GM21423 (cell line): ENCODE measurements at regions not wholly inside any gene's neighbourhood (a gene's known extent, or its start where the extent isn't known, plus 50 kb on each side); places are given as distances from the start of the nearest gene placed in this dataset.
"Not testable (repeated sequence)": the region's sequence is repeated elsewhere in the genome, so short reads cannot be mapped to it uniquely, and the experiment has no call there.

Experiments
- ATAC-seq: cut with Tn5 transposase; IDR thresholded peaks from one replicate; pipeline ENCODE4 v1.9.1; 2021; ENCODE audit warnings: mild to moderate bottlenecking, moderate library complexity; ENCODE audit not compliant: unreplicated experiment

DNA sequence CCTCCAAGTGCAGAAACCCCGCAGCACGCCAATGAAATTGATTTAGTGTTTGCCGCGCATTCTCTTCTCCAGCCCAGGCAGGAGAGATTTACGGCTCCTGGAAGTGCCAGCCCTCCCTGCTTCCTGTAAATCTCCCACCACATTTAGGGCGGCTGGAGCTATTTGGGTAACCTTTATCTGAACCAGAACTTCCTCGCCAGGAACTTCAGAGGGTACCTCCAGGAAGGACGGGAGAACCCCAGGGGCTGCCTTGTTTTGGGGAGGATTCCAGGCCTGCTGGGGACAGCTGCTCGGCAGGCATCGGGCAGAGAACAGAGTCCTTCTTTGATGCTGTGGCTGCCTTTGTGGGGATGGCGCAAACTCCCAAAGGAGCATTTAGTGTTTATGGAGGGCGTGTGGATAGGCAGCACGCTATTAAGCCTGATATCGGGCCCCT is 122.0 kb upstream of the MYCN start:
- no peak for ATAC-seq

DNA sequence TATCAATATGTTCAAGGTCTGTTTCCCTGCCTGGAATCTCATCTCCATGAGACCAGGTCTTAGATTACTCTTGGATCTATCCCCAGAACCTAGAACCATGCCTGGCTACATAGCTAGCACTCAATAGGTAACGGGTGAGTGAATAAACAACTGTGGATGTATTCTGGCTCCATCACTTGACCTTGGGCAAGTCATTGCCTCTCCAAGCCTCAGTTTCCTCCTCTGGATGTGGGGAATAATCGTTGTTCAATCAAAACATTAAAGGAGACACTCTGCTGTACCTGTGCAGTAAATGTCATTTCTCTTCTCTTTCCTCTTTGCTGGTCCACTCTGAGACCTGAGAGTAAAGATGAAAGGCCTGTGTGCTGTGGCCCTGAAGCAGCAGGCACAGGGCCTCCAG is 121.5 kb upstream of the MYCN start:
- ATAC-seq = no peak

GRCh38 chr2:15819562-15820256 is 120.6 kb upstream of the MYCN start:
- ATAC-seq = no peak

DNA sequence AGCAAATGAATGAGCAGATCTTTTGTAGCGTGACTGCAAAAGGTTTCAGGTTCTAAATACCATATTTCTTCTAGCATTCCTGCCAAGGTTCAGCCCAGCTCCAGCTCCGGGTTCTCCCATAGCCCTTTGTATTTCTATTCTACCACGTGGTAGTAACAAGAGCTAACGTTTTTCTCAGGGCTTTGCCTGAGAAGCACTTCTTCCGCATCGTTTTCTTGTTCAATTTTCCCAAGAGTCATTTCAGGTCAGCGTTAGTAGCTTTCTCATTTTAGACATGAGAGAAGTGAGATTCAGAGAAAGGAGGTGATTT is 120.1 kb upstream of the MYCN start:
- no peak for ATAC-seq

DNA sequence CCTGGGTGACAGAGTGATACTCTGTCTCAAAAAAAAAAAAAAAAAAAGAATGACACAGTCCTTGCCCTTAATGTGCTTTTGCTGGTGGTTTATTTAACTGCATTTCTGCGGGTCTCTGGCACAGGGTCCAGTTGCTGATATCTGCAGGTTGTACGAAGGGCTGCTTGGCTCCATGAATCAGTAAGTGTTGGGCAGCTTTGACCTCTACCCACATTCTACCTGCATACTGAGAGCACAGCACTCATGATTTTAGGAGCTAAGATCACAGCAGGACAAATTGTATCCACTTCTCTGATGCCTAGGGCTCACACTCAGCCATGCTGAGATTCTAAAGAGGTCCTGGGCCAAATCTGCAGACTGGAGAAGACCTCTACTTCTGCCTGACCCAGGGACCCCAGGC is 119.4 kb upstream of the MYCN start:
- ATAC-seq = no peak

GRCh38 chr2:15822151-15823044 is 118.0 kb upstream of the MYCN start:
- no peak for ATAC-seq

DNA sequence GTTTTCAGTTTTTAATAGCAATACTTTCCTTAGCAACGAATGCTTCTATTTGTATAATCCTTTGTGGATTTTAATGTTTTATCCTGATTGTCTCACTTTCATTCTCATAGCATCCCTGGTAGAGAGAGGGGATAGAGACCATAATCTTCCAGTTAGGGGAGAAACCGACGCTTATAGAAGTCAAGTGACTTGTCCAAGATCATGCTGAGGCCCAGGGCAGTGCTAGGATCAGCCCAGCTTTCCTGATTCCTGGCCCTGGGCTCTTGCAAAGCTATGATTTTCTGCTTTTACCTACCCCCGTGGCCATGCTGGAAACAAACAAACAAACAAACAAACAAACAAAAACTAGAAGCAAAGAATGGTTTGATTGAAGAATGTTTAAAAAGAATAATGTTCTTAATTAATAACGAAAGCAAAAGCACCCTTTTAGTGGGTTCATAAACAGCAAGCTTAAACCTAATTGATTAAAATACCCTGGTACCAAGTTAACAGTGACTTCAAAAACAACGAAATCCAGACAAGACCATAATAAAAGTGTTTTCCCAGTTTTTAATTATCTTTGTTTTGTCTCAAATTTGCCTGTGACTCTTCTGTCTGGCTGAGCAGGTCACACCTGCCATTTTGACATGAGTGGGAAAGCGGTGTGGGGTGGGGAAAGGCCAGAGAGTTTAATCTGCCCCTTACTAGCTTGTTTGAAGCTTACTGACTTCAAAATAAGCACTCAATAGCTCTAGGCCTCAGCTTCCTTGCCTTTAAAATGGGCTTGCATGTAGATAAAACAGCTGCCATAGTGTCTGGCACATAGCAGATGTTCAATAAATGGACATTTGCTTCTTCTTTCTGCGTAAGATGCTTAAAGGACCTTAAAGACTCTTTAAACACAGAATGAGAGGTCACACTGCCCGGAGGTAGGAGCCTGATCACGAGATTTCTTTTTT is 116.6 kb upstream of the MYCN start:
- no peak for ATAC-seq

DNA sequence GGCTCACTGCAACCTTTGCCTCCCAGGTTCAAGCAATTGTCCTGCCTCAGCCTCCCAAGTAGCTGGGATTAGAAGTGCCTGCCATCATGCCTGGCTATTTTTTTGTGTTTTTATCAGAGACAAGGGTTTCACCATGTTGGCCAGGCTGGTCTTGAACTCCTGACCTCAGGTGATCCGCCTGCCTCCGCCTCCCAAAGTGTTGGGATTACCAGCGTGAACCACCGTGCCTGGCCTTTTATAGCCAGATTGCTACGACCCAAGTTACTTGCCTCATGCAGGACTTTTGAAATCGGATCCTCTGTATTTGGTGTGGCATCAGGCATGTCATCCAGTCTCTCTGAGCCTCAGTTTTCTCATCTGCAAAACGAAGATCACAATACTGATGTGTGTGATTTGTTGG is 115.9 kb upstream of the MYCN start:
- ATAC-seq = not testable (repeated sequence)

GRCh38 chr2:15825276-15825980 is 114.9 kb upstream of the MYCN start:
- ATAC-seq = no peak

DNA sequence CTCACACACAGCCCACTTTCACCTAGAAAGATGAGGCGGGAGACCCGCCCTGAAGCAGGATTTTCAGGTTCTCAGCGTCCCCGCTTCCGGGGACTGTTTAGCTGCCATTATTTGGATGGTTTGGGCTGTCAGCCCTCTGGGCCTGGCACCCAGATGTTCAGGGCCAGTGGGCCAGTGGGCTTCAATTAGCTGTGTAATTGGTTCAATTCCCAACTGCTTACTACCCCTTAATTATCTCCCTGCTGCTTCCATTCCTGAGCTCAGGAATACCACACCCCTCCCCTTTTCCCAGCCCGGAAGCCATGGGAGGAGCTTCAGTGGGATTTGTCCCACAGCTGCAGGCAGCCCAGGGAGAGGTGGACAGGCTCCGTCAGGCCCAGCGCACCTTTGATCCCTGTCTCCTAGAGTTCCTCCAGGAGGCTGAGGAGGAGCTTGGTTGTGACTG is 114.1 kb upstream of the MYCN start:
- ATAC-seq = no peak

DNA sequence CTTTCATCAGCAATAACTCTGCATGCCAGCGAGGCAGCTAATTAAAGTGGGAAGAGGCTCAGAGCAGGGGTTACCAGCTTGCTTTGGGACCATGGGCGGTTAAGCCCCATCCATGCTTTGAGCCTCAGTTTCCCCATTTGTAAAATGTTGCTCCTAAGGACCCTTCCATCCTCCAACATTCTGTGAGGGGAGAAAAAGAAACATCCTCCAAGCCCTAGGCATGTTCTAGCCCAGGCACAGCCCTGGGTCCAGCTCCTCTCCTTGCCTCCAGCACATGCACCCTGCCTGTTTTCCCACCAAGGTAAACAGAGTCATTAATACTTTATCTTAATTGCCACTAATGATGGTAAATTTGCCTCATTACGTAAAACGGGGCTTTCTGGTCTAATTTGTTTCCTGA is 113.3 kb upstream of the MYCN start:
- no peak for ATAC-seq

DNA sequence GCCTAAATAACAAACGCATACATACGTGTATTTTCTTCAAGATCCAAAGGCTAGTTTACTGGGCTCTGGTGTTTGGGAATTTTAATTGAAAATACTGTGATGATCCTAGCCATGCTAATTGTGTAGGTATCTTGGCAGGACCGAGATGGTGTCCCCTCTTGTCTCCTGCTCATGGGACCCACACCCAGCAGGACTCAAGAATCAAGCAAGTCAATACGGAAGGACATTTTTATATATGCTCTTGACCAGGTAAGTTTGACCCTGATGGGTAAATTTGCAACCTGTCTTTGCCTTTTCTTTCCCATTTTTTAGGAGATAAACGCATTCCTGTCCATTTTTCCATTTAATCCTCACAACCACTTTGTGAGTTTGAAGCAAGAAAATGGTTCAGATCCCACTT is 111.8 kb upstream of the MYCN start:
- ATAC-seq = no peak

- no peak for ATAC-seq
Measured at GRCh38 chr2:15829091-15829801, 111.1 kb upstream of the MYCN start.

GRCh38 chr2:15829985-15830384 is 110.4 kb upstream of the MYCN start:
- no peak for ATAC-seq

DNA sequence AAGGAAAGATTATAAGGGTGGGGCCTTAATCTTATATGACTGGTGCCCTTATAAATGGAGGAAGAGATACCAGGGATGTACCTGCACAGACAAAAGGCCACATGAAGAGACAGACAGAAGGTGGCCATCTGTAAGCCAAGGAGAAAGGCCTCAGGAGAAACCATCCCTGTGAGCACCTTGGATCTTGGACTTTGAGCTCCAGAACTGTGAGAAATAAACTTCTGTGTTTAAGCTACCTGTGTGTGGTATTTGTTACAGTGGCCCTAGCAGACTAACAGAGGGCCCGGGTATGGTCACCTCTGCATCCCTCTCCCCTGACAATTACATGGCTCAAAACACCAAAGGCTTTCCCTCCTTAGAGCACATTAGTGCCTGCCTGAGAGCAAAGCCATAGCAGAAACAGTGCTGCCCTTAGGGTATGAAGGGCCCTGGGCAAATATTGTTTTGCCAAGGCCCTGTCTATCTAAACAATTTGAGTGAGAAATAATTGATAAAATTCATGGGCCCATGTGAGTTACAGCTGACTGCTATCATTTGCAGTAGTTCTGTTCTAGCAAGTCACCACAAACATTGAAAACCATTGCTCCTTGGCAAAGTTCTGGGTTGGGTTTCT is 109.3 kb upstream of the MYCN start:
- ATAC-seq = no peak

DNA sequence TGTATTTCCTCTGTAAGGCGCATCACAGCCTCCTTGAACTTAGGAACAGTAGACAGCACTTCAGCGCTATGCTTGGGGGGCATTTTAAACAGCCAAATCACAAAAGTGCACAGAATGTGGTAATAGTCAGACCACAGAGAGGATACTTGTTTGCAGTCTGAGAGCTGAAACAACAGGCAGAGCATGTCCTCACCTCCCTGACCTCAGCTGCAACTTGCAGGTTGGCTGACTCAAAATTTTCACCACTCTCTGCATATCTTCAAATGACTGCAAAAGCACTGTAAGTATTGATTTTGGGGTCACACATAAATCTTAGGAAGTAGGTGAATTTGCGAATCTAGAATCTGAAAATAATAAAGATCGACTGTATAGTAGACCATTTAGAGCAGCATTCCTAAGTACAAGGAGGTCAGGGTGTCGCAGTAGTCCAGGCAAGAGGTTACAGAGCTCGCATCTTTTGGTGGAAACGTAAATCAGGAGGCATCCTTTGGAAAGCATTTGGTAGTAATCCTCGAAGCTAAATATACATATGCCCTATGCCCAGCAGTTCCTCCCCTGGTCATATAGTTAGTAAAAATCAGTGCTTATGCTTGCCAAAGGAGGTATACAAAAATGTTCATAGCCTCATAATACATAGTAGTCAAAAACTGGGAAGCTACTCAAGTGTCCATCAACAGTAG is 108.2 kb upstream of the MYCN start:
- ATAC-seq = no peak

DNA sequence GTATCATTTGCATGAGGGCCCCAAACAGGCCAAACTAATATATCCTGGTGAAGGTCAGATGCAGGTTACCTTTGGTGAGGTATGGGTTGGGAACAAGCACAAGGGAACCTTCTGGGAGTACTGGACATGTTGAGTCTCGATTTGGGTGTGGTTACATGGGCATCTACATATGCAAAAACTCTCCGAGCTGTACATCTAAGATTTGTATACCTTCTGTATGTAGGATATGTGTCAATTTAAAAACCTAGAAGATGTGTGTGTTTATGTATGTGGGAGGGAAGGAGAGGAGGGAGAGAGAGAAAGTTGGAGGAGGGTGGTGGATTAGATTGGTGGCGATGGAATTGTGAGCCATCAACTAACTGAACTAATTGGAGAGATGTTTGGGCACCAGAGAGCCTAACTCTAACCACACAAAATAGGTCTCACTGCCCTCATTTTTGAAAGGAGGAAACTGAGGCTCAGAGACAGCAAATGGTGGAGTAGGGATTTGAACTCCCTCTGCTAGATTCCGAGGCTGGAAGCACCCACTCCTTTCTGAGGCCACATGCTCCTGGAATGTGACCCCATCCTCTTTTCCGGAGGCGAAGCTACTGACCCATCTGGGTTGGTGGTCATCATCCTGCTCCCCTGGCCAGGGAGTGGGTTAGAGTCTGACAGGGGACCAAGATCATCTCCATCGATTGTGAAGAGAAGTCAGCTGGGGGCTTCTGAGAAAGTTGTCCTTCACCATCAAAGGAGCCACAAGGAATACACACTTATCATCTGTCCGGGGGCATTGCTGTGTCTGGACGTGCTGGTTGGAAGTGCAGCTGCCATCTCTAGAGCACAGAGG is 107.3 kb upstream of the MYCN start:
- ATAC-seq = no peak

DNA sequence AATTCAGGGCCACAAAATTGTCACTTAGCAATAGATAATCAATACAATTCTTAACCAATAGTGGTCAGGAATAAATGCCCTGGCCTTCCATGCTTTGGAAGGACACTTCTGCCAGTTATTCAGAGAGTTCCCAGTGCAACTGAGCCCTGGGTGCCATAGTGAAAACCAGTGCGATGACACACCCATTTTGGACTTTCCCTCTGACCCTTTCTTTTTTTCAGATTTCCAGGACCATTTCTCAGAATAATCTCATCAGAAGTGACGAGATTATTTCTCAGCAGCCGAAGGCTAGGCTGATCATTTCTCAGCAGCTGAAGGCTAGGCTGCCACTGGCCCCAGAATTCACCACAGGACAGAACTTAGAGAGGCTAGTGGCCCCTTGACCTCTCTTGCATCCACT is 106.6 kb upstream of the MYCN start:
- ATAC-seq = no peak
